CD4-positive, alpha-beta T cell (primary cell): ENCODE measurements at regions not wholly inside any gene's neighbourhood (a gene's known extent, or its start where the extent isn't known, plus 50 kb on each side); places are given as distances from the start of the nearest gene placed in this dataset.

ENCODE experiments used
- ATAC-seq: fragments of 200-7000 bp; cut with Tn5 transposase; one replicate; pipeline ENCODE4 v1.10.0; 2022; ENCODE audit warnings: mild to moderate bottlenecking; ENCODE audit not compliant: poor library complexity
- CTCF ChIA-PET: fragments of 350-600 bp; sonication (Branson Sonifier 250); formaldehyde crosslinking; loops from one replicate; lab custom pipeline; 2021; ENCODE audit warnings: antibody characterized with exemption, inconsistent platforms; lab: Charles Lee
- POLR2A ChIA-PET: fragments of 350-600 bp; sonication (Branson Sonifier 250); formaldehyde crosslinking; loops from one replicate; lab custom pipeline; 2021; ENCODE audit warnings: antibody characterized with exemption, inconsistent platforms; lab: Charles Lee
- DNase-seq, 14 experiments: peaks; one replicate each; pipeline ENCODE4 v3.0.0-alpha.2; 2013 to 2020; ENCODE audit warnings: mixed read lengths in 2 of 14
- H3K27ac ChIP-seq, 2 donors: one replicate each; pipeline versions ENCODE4 v1.5.1 to v1.7.0; 2013; ENCODE audit warnings: low read length in 2 of 2, low read depth in 1 of 2, mild to moderate bottlenecking in 1 of 2
- H3K27me3 ChIP-seq, 2 experiments: 1 replicate in 1 of 2; 2 replicates in 1 of 2; pipeline versions ENCODE4 v1.6.1 to v1.7.0; 2013; ENCODE audit warnings: low read length in 2 of 2, control low read depth in 1 of 2, mild to moderate bottlenecking in 1 of 2, moderate library complexity in 1 of 2; ENCODE audit not compliant: insufficient read depth in 2 of 2, control insufficient read depth in 1 of 2
- H3K36me3 ChIP-seq: one replicate; pipeline ENCODE4 v1.6.1; 2013; ENCODE audit warnings: low read length, control low read depth; ENCODE audit not compliant: insufficient read depth
- H3K4me1 ChIP-seq: one replicate; pipeline ENCODE4 v1.6.1; 2013; ENCODE audit warnings: low read length, control low read depth; ENCODE audit not compliant: insufficient read depth
- H3K4me3 ChIP-seq: one replicate; pipeline ENCODE4 v1.5.1; 2013; ENCODE audit warnings: mild to moderate bottlenecking, low read length, moderate library complexity
- H3K9me3 ChIP-seq, 2 experiments: 1 replicate in 1 of 2; 2 replicates in 1 of 2; pipeline versions ENCODE4 v1.6.1 to v1.7.0; 2013; ENCODE audit warnings: low read length in 2 of 2, mild to moderate bottlenecking in 2 of 2, control low read depth in 1 of 2, moderate library complexity in 1 of 2; ENCODE audit not compliant: control insufficient read depth in 1 of 2, insufficient read depth in 1 of 2
- H3K27ac Mint-ChIP-seq: one replicate; pipeline ENCODE4 v1.8.0; 2020; ENCODE audit warnings: mixed read lengths
- H3K27me3 Mint-ChIP-seq: one replicate; pipeline ENCODE4 v1.8.0; 2021; ENCODE audit warnings: mixed read lengths
- H3K36me3 Mint-ChIP-seq: one replicate; pipeline ENCODE4 v1.8.0; 2021; ENCODE audit warnings: low read depth, mixed read lengths
- H3K4me1 Mint-ChIP-seq: one replicate; pipeline ENCODE4 v1.8.0; 2021; ENCODE audit warnings: low read depth, mixed read lengths
- H3K4me3 Mint-ChIP-seq: one replicate; pipeline ENCODE4 v1.8.0; 2020; ENCODE audit warnings: mild to moderate bottlenecking, mixed read lengths
- H3K9me3 Mint-ChIP-seq: one replicate; pipeline ENCODE4 v1.8.0; 2020; ENCODE audit warnings: mixed read lengths
- intact Hi-C, 2 experiments: fragments of 100-400 bp; cut with DNase I in 1 of 2; cut with micrococcal nuclease in 1 of 2; formaldehyde crosslinking; loops; one replicate each; pipeline versions ENCODE4 v1.15.1 to v1.9.0; 2023 to 2025; cut with DNase I, micrococcal nuclease
- TF ChIP-seq, protein P1 (sequence below): fragments of 200-600 bp; IDR thresholded peaks from one replicate; pipeline ENCODE4 v1.8.0; 2022; ENCODE audit warnings: antibody characterized with exemption, mild to moderate bottlenecking

DNA sequence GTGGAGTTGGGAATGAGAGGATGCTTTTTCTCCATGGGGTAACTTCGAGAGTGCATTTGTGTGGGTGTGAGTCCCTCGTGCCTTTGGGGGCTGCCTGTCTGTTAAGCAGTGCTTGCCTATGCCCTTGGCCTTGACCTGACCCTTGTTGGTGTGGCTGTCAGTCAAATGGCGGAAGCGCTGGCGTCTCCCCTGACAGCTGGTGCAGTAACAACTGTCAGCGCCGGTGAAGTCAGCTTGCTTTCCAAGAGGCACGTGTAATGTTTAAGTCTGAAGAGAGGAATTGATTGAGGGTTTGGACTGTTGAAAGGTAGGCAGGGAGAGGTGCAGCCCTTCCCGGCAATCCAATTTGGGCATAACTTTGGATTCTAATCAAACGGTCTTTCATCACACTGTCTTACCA is 211.3 kb downstream of the AACS start:
- no peak overlapping the region for H3K4me3 ChIP-seq
- no peaks in the 10 kb centered on the region for H3K36me3 Mint-ChIP-seq
- ChIA-PET CTCF (no interaction called here), POLR2A (no interaction called here)
- H3K36me3 ChIP-seq = no peaks in the 10 kb centered on the region
- ATAC-seq (no peak), DNase-seq (no peak)
- no peaks in the 10 kb centered on the region for H3K9me3 ChIP-seq
- H3K4me1 Mint-ChIP-seq = no peaks in the 10 kb centered on the region
- intact Hi-C loops = no loop called here
- TF ChIP-seq, protein P1, sequence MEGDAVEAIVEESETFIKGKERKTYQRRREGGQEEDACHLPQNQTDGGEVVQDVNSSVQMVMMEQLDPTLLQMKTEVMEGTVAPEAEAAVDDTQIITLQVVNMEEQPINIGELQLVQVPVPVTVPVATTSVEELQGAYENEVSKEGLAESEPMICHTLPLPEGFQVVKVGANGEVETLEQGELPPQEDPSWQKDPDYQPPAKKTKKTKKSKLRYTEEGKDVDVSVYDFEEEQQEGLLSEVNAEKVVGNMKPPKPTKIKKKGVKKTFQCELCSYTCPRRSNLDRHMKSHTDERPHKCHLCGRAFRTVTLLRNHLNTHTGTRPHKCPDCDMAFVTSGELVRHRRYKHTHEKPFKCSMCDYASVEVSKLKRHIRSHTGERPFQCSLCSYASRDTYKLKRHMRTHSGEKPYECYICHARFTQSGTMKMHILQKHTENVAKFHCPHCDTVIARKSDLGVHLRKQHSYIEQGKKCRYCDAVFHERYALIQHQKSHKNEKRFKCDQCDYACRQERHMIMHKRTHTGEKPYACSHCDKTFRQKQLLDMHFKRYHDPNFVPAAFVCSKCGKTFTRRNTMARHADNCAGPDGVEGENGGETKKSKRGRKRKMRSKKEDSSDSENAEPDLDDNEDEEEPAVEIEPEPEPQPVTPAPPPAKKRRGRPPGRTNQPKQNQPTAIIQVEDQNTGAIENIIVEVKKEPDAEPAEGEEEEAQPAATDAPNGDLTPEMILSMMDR = no peak
- H3K27ac Mint-ChIP-seq = no peak overlapping the region
- no peak overlapping the region for H3K4me3 Mint-ChIP-seq
- peaks cover 43% of the 10 kb centered on the region for H3K27me3 Mint-ChIP-seq
- no peak overlapping the region for H3K27ac ChIP-seq
- H3K27me3 ChIP-seq = peaks cover 0 to 5% of the 10 kb centered on the region in 2 experiments
- peaks cover 2% of the 10 kb centered on the region for H3K4me1 ChIP-seq
- no peaks in the 10 kb centered on the region for H3K9me3 Mint-ChIP-seq

GRCh38 chr12:125280482-125281377 is 215.5 kb downstream of the AACS start:
- no peak overlapping the region for H3K27ac Mint-ChIP-seq

GRCh38 chr12:125282921-125283320 is 217.7 kb downstream of the AACS start:
- Mint-ChIP-seq H3K36me3 (no peaks in the 10 kb centered on the region), H3K9me3 (no peaks in the 10 kb centered on the region), H3K4me3 (no peak overlapping the region), H3K27me3 (peaks cover 46% of the 10 kb centered on the region), H3K27ac (no peak overlapping the region), H3K4me1 (no peaks in the 10 kb centered on the region)
- no peaks in the 10 kb centered on the region for H3K36me3 ChIP-seq
- intact Hi-C loops = no loop called here
- H3K27me3 ChIP-seq = peaks cover 0 to 2% of the 10 kb centered on the region in 2 experiments
- CTCF ChIA-PET = no interaction called here
- POLR2A ChIA-PET = no interaction called here
- H3K9me3 ChIP-seq = peaks cover 0 to 5% of the 10 kb centered on the region in 2 experiments
- H3K4me1 ChIP-seq = peaks cover 2% of the 10 kb centered on the region
- TF ChIP-seq, protein P1 = no peak
- ATAC-seq (no peak), DNase-seq (no peak)
- no peak overlapping the region for H3K4me3 ChIP-seq
- no peak overlapping the region for H3K27ac ChIP-seq

More at GRCh38 chr12:125280482-125281377, 215.5 kb downstream of the AACS start:
- Histone ChIP-seq H3K27ac (no peak overlapping the region), H3K27me3 (peaks cover 0 to 4% of the 10 kb centered on the region in 2 experiments), H3K4me1 (peaks cover 2% of the 10 kb centered on the region), H3K4me3 (no peak overlapping the region), H3K36me3 (no peaks in the 10 kb centered on the region), H3K9me3 (peaks cover 0 to 5% of the 10 kb centered on the region in 2 experiments)
- ATAC-seq (no peak), DNase-seq (no peak)
- H3K9me3 Mint-ChIP-seq = no peaks in the 10 kb centered on the region
- H3K27me3 Mint-ChIP-seq = peaks cover 37% of the 10 kb centered on the region
- H3K36me3 Mint-ChIP-seq = no peaks in the 10 kb centered on the region
- intact Hi-C loops = no loop called here
- TF ChIP-seq, protein P1 = no peak
- no peak overlapping the region for H3K4me3 Mint-ChIP-seq
- POLR2A ChIA-PET = no interaction called here
- CTCF ChIA-PET = no interaction called here
- H3K4me1 Mint-ChIP-seq = no peaks in the 10 kb centered on the region
